ENCODE measurements at regions not wholly inside any gene's neighbourhood (a gene's known extent, or its start where the extent isn't known, plus 50 kb on each side); places are given as distances from the start of the nearest gene placed in this dataset.

- no peak for FAIRE-seq
- TF ChIP-seq CTCF (IDR thresholded peaks at IDR 0.05; ENCODE audit: insufficient read depth, low read length, severe bottlenecking): no peak
- Histone ChIP-seq H3K4me3 (ENCODE audit: low read depth, low read length) (no peak overlapping the region), H3K36me3 (ENCODE audit: control insufficient read depth, insufficient read depth, low read length) (no peaks in the 10 kb centered on the region), H3K27me3 (ENCODE audit: control insufficient read depth, insufficient read depth, low read length) (no peaks in the 10 kb centered on the region)
- peak; percentile 46 for DNase-seq (ENCODE audit: low read depth)
Measured at GRCh38 chr2:56102866-56103265, 80.9 kb upstream of the CCDC85A start.

GRCh38 chr2:56104962-56105361 lies 78.8 kb upstream of the CCDC85A start:
- no peaks in the 10 kb centered on the region for H3K36me3 ChIP-seq (ENCODE audit: control insufficient read depth, insufficient read depth, low read length)
- no peak overlapping the region for H3K4me3 ChIP-seq (ENCODE audit: low read depth, low read length)
- H3K27me3 ChIP-seq (ENCODE audit: control insufficient read depth, insufficient read depth, low read length): no peaks in the 10 kb centered on the region
- DNase-seq (ENCODE audit: low read depth): no peak
- FAIRE-seq: peak; percentile 32
- no peak for TF ChIP-seq CTCF (IDR thresholded peaks at IDR 0.05; ENCODE audit: insufficient read depth, low read length, severe bottlenecking)

- Histone ChIP-seq H3K36me3 (ENCODE audit: control insufficient read depth, insufficient read depth, low read length) (no peaks in the 10 kb centered on the region), H3K27me3 (ENCODE audit: control insufficient read depth, insufficient read depth, low read length) (no peaks in the 10 kb centered on the region), H3K4me3 (ENCODE audit: low read depth, low read length) (no peak overlapping the region)
- FAIRE-seq (no peak), DNase-seq (ENCODE audit: low read depth) (no peak)
- TF ChIP-seq CTCF (IDR thresholded peaks at IDR 0.05; ENCODE audit: insufficient read depth, low read length, severe bottlenecking): no peak
Measured at GRCh38 chr2:56107502-56108220, 76.1 kb upstream of the CCDC85A start.

GRCh38 chr2:56108806-56109205 lies 75.0 kb upstream of the CCDC85A start:
- Histone ChIP-seq H3K36me3 (ENCODE audit: control insufficient read depth, insufficient read depth, low read length) (no peaks in the 10 kb centered on the region), H3K4me3 (ENCODE audit: low read depth, low read length) (no peak overlapping the region), H3K27me3 (ENCODE audit: control insufficient read depth, insufficient read depth, low read length) (no peaks in the 10 kb centered on the region)
- no peak for TF ChIP-seq CTCF (IDR thresholded peaks at IDR 0.05; ENCODE audit: insufficient read depth, low read length, severe bottlenecking)
- FAIRE-seq (no peak), DNase-seq (ENCODE audit: low read depth) (no peak)

- H3K36me3 ChIP-seq (ENCODE audit: control insufficient read depth, insufficient read depth, low read length): no peaks in the 10 kb centered on the region
- FAIRE-seq (no peak), DNase-seq (ENCODE audit: low read depth) (no peak)
- no peaks in the 10 kb centered on the region for H3K27me3 ChIP-seq (ENCODE audit: control insufficient read depth, insufficient read depth, low read length)
- H3K4me3 ChIP-seq (ENCODE audit: low read depth, low read length): no peak overlapping the region
- no peak for TF ChIP-seq CTCF (IDR thresholded peaks at IDR 0.05; ENCODE audit: insufficient read depth, low read length, severe bottlenecking)
Measured at GRCh38 chr2:56109994-56110393, 73.8 kb upstream of the CCDC85A start.
